ENCODE measurements at regions not wholly inside any gene's neighbourhood (a gene's known extent, or its start where the extent isn't known, plus 50 kb on each side); places are given as distances from the start of the nearest gene placed in this dataset.

DNA sequence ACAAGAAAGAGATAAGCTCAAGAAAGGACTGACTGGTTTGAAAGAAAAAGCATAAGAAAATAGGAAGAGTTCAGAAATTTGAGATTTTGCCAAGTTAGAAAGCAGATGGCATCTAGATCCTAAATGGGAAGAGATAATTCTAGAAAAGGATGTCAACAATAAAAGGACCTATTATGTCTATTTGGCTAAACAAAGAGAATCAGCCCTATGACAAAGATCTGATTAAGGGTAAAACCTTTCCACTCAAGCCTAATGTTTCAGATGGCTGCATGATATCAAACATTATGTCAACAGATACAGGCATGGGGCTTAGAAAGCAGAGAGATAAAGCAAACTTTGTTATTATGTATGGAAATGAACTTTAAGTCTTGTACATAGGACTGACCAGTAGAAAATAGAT lies 465.0 kb upstream of the TRIB2 start:
- TF ChIP-seq CTCF (conservative IDR thresholded peaks at IDR 0.05; ENCODE audit: low read depth, low read length) = no peak
- DNase-seq (ENCODE audit: low read depth) = no peak
- H3K4me3 ChIP-seq (ENCODE audit: low read depth, low read length) = no peak overlapping the region

DNA sequence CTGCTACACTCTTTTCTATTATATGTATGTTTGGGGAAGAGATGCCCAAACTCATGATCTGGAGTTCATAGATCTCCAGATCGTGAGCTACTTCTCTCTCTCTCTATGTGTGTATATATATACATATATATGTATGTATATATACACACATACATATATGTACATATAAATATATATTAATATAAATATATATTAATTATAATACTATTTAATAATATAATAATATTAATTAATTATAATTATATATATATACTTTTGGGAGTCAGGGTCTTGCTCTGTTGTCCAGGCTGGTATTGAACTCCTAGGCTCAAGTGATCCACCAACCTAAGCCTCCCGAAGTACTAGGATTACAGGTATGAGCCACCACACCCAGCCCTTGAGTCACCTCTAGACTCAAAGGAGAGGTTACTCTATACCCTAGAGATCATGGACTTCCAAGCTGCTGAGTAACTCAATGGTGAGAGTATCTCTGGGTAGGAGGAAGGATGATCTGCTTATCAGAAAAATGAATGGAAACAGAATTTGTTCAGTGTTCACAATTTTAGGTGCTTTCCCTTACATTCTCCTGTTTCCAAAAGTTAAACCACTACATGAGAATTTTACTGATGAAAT lies 463.5 kb upstream of the TRIB2 start:
- TF ChIP-seq CTCF (conservative IDR thresholded peaks at IDR 0.05; ENCODE audit: low read depth, low read length) = no peak

DNA sequence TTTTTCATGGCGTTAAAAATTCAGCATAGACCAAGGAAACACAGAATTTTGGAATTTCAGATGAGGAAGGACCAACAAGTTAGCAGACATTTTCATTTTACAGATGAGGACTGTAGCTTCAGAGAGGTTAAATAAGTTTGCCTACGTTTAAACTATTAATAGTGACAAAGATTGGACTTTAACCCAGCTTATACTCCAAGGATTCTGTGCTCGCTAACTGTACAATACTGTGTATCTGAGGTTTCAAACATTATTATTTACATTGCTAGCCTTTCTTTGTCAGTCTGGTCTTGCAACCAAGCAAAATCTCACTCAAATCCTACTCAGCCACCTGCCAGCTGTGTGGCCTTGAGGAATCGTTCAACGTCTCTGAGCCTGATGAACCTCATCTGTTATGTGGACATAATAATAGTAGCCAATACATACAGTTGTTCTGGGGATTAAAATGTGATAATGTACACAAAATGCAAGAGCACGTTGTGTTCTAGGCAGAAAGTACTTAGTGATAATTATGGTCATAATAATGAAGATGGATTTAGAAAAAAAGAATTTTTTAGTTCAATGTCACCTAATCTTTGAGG lies 462.4 kb upstream of the TRIB2 start:
- no peak overlapping the region for H3K4me3 ChIP-seq (ENCODE audit: low read depth, low read length)
- no peak for DNase-seq (ENCODE audit: low read depth)
- no peak for TF ChIP-seq CTCF (conservative IDR thresholded peaks at IDR 0.05; ENCODE audit: low read depth, low read length)

More for the DNA sequence above, 463.5 kb upstream of the TRIB2 start:
- DNase-seq (ENCODE audit: low read depth) = no peak
- H3K4me3 ChIP-seq (ENCODE audit: low read depth, low read length) = no peak overlapping the region

DNA sequence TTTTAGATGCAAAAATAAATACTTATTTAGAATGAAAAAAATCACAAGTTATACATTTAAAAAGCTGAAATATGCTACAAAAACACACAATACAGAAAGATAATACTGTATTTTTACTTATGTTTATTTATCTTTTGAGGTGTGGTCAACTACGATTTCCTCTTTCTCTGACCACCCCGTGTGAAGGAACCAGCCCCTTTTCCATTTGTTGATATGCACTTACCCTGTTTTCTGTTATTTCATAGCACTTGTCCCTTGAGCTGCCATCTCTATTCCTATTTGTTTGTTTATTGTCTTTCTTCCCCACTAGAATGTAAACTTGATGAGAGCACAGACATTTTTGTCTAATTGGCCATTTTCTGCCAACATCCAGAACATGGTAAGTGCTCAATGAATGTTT lies 460.5 kb upstream of the TRIB2 start:
- H3K4me3 ChIP-seq (ENCODE audit: low read depth, low read length) = no peak overlapping the region
- TF ChIP-seq CTCF (conservative IDR thresholded peaks at IDR 0.05; ENCODE audit: low read depth, low read length) = no peak
- DNase-seq (ENCODE audit: low read depth) = no peak

GRCh38 chr2:12257476-12257875 lies 459.3 kb upstream of the TRIB2 start:
- H3K4me3 ChIP-seq (ENCODE audit: low read depth, low read length) = no peak overlapping the region
- no peak for DNase-seq (ENCODE audit: low read depth)
- no peak for TF ChIP-seq CTCF (conservative IDR thresholded peaks at IDR 0.05; ENCODE audit: low read depth, low read length)

- no peak for DNase-seq (ENCODE audit: low read depth)
- H3K4me3 ChIP-seq (ENCODE audit: low read depth, low read length) = no peak overlapping the region
- no peak for TF ChIP-seq CTCF (conservative IDR thresholded peaks at IDR 0.05; ENCODE audit: low read depth, low read length)
These were observed 457.2 kb upstream of the TRIB2 start for GRCh38 chr2:12259493-12259892.

All from choroid plexus epithelial cell (primary cell).